Immature natural killer cell (primary cell): ENCODE measurements at regions not wholly inside any gene's neighbourhood (a gene's known extent, or its start where the extent isn't known, plus 50 kb on each side); places are given as distances from the start of the nearest gene placed in this dataset.
"Not testable (repeated sequence)": the region's sequence is repeated elsewhere in the genome, so short reads cannot be mapped to it uniquely, and the experiment has no call there.

Source experiments
- DNase-seq, 3 donors: peaks; one replicate each; pipeline ENCODE4 v3.0.0; 2022; ENCODE audit warnings: mixed read lengths in 1 of 3
- H3K27ac Mint-ChIP-seq, 6 donors: one replicate each; pipeline ENCODE4 v1.8.0; 2020; ENCODE audit warnings: mixed read lengths in 6 of 6, mild to moderate bottlenecking in 5 of 6, inconsistent platforms in 4 of 6, moderate library complexity in 3 of 6
- H3K27me3 Mint-ChIP-seq, 3 donors: one replicate each; pipeline ENCODE4 v1.8.0; 2020 to 2021; ENCODE audit warnings: low read depth in 3 of 3, mild to moderate bottlenecking in 3 of 3, mixed read lengths in 3 of 3, moderate library complexity in 3 of 3, inconsistent platforms in 1 of 3
- H3K36me3 Mint-ChIP-seq, 3 donors: one replicate each; pipeline ENCODE4 v1.8.0; 2020; ENCODE audit warnings: mixed read lengths in 3 of 3, inconsistent platforms in 2 of 3, mild to moderate bottlenecking in 2 of 3
- H3K4me1 Mint-ChIP-seq, 2 donors: one replicate each; pipeline ENCODE4 v1.8.0; 2020; ENCODE audit warnings: inconsistent platforms in 2 of 2, mild to moderate bottlenecking in 2 of 2, mixed read lengths in 2 of 2, moderate library complexity in 1 of 2
- H3K4me3 Mint-ChIP-seq, 5 donors: one replicate each; pipeline ENCODE4 v1.8.0; 2020; ENCODE audit warnings: mild to moderate bottlenecking in 5 of 5, mixed read lengths in 5 of 5, inconsistent platforms in 3 of 5, moderate library complexity in 3 of 5
- H3K9me3 Mint-ChIP-seq, 6 donors: one replicate each; pipeline ENCODE4 v1.8.0; 2020; ENCODE audit warnings: mild to moderate bottlenecking in 6 of 6, mixed read lengths in 6 of 6, inconsistent platforms in 4 of 6, moderate library complexity in 3 of 6

- not testable (repeated sequence) for H3K36me3 Mint-ChIP-seq, DNase-seq, H3K4me1 Mint-ChIP-seq, H3K4me3 Mint-ChIP-seq, H3K27me3 Mint-ChIP-seq, H3K27ac Mint-ChIP-seq
- H3K9me3 Mint-ChIP-seq: peaks cover 5 to 26% (median 20%) of the 10 kb centered on the region in 6 donors
Measured at GRCh38 chr3:125886006-125886405, 83.0 kb upstream of the ROPN1B start.

DNA sequence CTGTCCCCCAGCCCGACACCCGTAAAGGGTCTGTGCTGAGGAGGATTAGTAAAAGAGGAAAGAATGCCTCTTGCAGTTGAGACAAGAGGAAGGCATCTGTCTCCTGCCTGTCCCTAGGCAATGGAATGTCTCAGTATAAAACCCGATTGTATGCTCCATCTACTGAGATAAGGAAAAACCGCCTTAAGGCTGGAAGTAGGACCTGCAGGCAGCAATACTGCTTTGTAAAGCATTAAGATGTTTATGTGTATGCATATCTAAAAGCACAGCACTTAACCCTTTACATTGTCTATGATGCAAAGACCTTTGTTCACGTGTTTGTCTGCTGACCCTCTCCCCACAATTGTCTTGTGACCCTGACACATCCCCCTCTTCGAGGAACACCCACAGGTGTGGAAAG, 69.8 kb upstream of the ROPN1B start:
- not testable (repeated sequence) for H3K36me3 Mint-ChIP-seq, H3K27ac Mint-ChIP-seq, H3K4me1 Mint-ChIP-seq, H3K4me3 Mint-ChIP-seq, H3K9me3 Mint-ChIP-seq, DNase-seq, H3K27me3 Mint-ChIP-seq

DNA sequence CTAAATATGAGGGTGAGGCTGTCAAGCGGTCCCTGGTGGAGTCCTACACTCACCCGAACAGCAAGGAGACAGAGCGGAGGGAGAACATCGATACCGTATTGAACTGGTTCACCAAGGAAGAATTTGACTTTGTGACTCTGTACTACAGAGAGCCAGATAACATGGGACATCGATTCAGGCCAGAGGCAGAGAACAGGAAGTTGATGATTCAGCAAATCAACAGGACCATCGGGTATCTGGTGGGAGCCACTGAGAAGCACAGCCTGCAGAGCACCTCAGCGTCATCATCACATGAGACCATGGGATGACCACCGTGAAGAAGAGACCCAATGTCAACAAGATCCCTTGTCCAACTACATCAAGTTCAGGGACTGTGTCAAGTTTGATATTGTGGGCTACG, 67.5 kb upstream of the ROPN1B start:
- not testable (repeated sequence) for H3K4me3 Mint-ChIP-seq, H3K9me3 Mint-ChIP-seq, H3K27me3 Mint-ChIP-seq, H3K27ac Mint-ChIP-seq, H3K36me3 Mint-ChIP-seq, H3K4me1 Mint-ChIP-seq, DNase-seq

DNA sequence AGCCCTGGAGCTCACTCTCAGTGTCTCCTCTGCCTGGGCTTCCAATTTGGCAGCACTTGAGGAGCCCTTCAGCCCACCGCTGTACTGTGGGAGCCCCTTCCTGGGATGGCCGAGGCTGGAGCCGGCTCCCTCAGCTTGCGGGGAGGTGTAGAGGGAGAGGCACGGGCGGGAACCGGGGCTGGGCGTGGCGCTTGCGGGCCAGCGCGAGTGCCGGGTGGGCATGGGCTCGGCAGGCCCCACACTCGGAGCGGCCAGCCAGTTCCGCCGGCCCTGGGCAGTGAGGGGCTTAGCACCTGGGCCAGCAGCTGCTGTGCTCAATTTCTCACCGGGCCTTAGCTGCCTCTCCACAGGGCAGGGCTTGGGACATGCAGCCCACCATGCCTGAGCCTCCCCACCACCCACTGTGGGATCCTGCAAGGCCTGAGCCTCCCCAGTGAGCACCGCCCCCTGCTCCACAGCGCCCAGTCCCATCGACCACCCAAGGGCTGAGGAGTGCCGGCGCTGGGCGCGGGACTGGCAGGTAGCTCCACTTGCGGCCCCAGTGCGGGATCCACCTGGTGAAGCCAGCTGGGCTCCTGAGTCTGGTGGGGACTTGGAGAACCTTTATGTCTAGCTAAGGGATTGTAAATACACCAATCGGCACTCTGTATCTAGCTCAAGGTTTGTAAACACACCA, 65.1 kb upstream of the ROPN1B start:
- H3K9me3 Mint-ChIP-seq, H3K27ac Mint-ChIP-seq: not testable (repeated sequence)

GRCh38 chr3:125907279-125907678, 61.7 kb upstream of the ROPN1B start:
- H3K27me3 Mint-ChIP-seq, DNase-seq, H3K9me3 Mint-ChIP-seq, H3K36me3 Mint-ChIP-seq, H3K4me1 Mint-ChIP-seq, H3K4me3 Mint-ChIP-seq, H3K27ac Mint-ChIP-seq: not testable (repeated sequence)

More for the DNA sequence above, 65.1 kb upstream of the ROPN1B start:
- H3K4me1 Mint-ChIP-seq, DNase-seq, H3K27me3 Mint-ChIP-seq, H3K36me3 Mint-ChIP-seq, H3K4me3 Mint-ChIP-seq: not testable (repeated sequence)

- H3K4me1 Mint-ChIP-seq, H3K4me3 Mint-ChIP-seq, H3K27ac Mint-ChIP-seq: not testable (repeated sequence)
Measured at GRCh38 chr3:125910851-125911250, 58.1 kb upstream of the ROPN1B start.

DNA sequence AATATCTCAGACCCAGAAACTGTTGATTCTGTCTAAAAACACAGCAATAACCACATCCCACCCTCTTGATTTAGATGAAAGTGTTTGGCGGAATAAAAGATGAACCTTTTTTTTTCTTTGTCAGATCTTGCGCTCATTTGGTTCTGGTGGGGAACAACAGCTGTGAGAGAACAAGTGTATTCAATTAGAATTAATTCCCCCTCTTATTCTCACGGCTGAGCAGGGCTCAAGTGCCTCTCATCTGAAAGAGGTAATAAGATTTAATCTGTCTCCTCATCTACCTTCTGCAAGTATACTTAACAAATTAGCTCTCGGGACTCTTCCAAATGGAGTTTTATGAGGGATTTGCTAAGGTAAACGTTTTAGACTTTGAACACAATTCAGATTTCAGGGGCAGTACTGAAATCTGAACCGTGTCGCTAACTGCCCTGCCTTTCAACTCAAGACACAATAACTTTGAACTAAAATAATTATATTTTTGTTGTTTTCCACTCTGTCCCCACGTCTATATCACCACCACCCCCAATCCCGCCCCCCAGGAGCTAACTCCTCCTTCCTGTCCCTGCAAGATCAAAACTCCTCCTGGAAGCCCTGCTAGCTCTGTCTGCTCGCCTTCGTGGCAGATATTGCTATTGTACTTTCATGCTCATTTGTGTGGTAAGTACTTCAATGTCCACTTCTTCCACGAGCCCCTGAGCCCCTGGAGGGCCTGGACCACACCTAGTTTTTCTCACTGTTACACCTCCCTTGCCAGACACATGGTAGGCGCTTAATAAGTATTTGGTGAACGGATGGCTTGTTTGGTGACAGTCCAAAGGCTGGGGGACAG, 54.2 kb upstream of the ROPN1B start:
- Mint-ChIP-seq H3K27ac (peak overlapping the region; percentile 67 to 98 (median 90)), H3K4me3 (peak overlapping the region; percentile 87 to 97 (median 92))
- DNase-seq: peak in 1 of 3 donors; percentile 7

More at GRCh38 chr3:125910851-125911250, 58.1 kb upstream of the ROPN1B start:
- DNase-seq, H3K9me3 Mint-ChIP-seq, H3K36me3 Mint-ChIP-seq, H3K27me3 Mint-ChIP-seq: not testable (repeated sequence)

GRCh38 chr3:125915437-125915787, 53.6 kb upstream of the ROPN1B start:
- H3K36me3 Mint-ChIP-seq, H3K9me3 Mint-ChIP-seq, DNase-seq, H3K27me3 Mint-ChIP-seq: not testable (repeated sequence)
- Mint-ChIP-seq H3K4me3 (peak overlapping the region; percentile 87 to 97 (median 92)), H3K4me1 (peaks cover 7 to 13% of the 10 kb centered on the region in 2 donors), H3K27ac (peak overlapping the region; percentile 89 to 98 (median 93))

More for the DNA sequence above, 54.2 kb upstream of the ROPN1B start:
- H3K4me1 Mint-ChIP-seq: peaks cover 7 to 13% of the 10 kb centered on the region in 2 donors
- not testable (repeated sequence) for H3K27me3 Mint-ChIP-seq, H3K9me3 Mint-ChIP-seq, H3K36me3 Mint-ChIP-seq

DNA sequence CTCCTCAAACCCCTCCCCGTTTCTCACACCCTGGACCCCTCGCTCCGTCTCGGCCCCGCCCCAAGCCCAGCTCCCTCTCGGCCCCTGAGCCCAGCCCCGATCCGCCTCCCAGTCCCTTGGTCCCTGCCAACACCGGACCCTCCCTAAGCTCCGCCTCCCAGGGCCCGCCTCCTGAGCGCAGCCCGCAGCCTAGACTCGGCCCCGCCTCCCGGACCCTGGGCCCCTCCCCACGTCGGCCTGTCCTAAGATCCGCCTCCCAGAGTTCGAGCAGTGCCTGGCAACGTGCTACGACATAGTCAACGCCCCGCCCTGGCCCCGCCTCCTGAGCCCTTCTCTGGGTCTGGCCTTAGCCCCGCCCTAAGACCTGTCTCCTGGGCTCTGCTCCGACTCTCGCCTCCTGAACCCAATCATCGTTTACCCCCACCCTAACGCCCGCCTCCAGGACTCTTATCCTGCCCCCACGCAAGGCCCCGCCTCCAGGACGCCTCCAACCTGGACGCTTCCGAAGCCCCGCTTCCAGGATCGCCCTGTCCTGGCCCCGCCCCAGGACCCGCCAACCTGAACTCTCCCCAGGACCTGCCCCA, 53.1 kb upstream of the ROPN1B start:
- not testable (repeated sequence) for H3K9me3 Mint-ChIP-seq, H3K36me3 Mint-ChIP-seq, H3K27me3 Mint-ChIP-seq
- DNase-seq: peak; percentile 99 to 100 (median 99)
- Mint-ChIP-seq H3K27ac (peak overlapping the region; percentile 89 to 98 (median 93)), H3K4me3 (peak overlapping the region; percentile 87 to 97 (median 92)), H3K4me1 (peaks cover 7 to 13% of the 10 kb centered on the region in 2 donors)

GRCh38 chr3:125916376-125916978, 52.5 kb upstream of the ROPN1B start:
- Mint-ChIP-seq H3K4me3 (peak overlapping the region; percentile 87 to 97 (median 92)), H3K9me3 (no peaks in the 10 kb centered on the region), H3K36me3 (no peaks in the 10 kb centered on the region), H3K4me1 (peaks cover 7 to 13% of the 10 kb centered on the region in 2 donors), H3K27me3 (peaks cover 0 to 5% (median 0%) of the 10 kb centered on the region in 3 donors), H3K27ac (peak overlapping the region; percentile 89 to 98 (median 93))
- DNase-seq: peak; percentile 90 to 95 (median 94)

DNA sequence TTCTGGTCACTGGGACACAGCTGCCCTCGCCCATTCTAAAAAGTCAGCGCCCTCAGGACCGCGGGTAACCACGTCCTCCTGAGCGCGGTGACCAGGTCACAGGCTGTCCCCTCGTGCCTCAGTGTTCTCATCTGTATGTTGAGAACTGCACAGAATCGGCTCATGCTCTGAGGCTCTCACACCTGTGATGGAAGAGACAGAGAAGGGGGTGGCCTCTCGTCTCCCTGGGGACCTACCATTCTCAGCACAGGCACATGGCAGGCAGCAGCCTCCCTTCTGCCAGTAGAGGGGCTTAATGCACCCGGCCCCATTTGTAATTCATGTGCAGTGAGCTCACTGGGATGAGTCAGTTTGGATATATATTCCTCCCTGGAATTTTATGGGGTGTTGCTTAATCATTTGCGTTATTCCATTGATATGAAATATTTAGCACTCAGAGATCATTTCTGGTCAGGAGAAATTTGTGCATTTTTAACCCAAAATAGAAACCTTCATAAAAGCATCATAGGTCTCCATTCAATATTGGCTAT, 51.9 kb upstream of the ROPN1B start:
- not testable (repeated sequence) for H3K27me3 Mint-ChIP-seq, H3K36me3 Mint-ChIP-seq, DNase-seq, H3K9me3 Mint-ChIP-seq
- H3K27ac Mint-ChIP-seq: peak overlapping the region in 5 of 6 donors; percentile 49 to 98 (median 83)
- peaks cover 7 to 13% of the 10 kb centered on the region in 2 donors for H3K4me1 Mint-ChIP-seq
- H3K4me3 Mint-ChIP-seq: peak overlapping the region; percentile 87 to 97 (median 92)

DNA sequence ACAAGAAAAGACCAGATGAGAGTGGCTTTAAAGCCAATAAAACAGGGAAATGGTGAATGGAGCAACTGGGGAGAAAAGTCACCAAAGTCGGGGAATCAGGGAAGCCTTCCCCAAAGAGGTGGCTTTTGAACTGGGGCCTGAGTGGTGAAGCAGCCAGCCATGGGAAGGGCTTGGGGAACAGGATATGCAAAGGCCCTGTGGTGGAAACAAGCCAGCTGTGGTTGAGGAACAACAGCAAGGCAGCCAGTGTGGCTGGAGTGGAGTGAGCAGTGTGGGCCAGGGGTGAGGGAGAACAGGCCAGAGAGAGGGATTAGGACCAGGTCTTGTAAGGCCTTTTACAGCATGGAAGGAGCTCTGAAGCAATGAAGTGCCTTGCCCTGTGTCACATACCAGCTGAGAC, 51.0 kb upstream of the ROPN1B start:
- peak overlapping the region in 1 of 5 donors; percentile 16 for H3K4me3 Mint-ChIP-seq
- H3K27me3 Mint-ChIP-seq, H3K27ac Mint-ChIP-seq, DNase-seq, H3K9me3 Mint-ChIP-seq, H3K36me3 Mint-ChIP-seq: not testable (repeated sequence)
- H3K4me1 Mint-ChIP-seq: peaks cover 7 to 13% of the 10 kb centered on the region in 2 donors

DNA sequence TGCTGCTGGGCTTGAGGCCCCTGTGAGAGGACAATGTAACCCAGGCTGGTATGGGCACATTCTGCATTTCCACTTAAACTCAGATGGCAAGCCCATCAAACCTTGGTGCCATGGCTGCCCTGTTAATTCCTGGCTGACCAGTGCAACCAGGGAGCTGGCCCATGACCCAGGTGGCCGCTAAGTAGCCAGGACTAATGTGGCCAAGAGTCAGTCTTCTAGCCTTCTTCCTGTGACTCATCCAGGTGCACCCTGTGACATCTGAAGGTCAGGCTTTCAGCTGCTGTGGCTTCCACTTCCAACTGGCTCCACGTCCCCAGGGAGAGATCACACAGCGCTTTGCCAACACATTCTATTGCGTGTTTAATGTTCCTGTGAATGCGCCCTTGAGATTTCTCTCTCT, 50.5 kb upstream of the ROPN1B start:
- not testable (repeated sequence) for DNase-seq, H3K9me3 Mint-ChIP-seq, H3K27me3 Mint-ChIP-seq, H3K27ac Mint-ChIP-seq, H3K4me3 Mint-ChIP-seq, H3K36me3 Mint-ChIP-seq
- H3K4me1 Mint-ChIP-seq: peaks cover 7 to 13% of the 10 kb centered on the region in 2 donors

DNA sequence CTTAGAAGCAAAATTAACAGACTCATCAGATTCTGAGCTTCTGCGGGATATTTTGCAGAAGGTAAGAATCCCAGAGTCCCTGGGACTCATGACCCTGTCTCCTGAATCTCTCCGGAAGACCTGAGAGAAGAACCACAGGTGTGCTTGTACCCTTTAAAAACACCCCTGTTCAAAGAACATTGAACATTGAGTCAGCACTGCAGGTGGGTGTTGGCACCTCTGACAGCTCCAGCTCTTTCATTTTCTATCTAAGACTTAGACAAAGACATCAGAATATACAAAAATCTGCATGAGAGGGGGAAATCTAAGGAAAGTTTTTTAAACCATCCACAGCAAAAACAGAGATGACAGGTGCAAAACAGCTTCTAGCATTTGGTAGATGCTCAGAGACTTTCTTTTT, 50.1 kb upstream of the ROPN1B start:
- H3K4me3 Mint-ChIP-seq, H3K27ac Mint-ChIP-seq, H3K36me3 Mint-ChIP-seq, DNase-seq, H3K9me3 Mint-ChIP-seq, H3K27me3 Mint-ChIP-seq: not testable (repeated sequence)
- H3K4me1 Mint-ChIP-seq: peaks cover 7 to 13% of the 10 kb centered on the region in 2 donors
